H1 (cell line): ENCODE measurements at regions not wholly inside any gene's neighbourhood (a gene's known extent, or its start where the extent isn't known, plus 50 kb on each side); places are given as distances from the start of the nearest gene placed in this dataset.

Source experiments
- ATF2 ChIP-seq: IDR thresholded peaks from 2 replicates; pipeline ENCODE4 v1.6.1; 2012; ENCODE audit warnings: low read length, inconsistent platforms
- BACH1 ChIP-seq: IDR thresholded peaks from 2 replicates; pipeline ENCODE4 v1.6.1; 2012; ENCODE audit warnings: low read length, improper control_type of control experiment
- CTBP2 ChIP-seq: IDR thresholded peaks from 2 replicates; pipeline ENCODE4 v1.7.0; 2011; ENCODE audit warnings: borderline replicate concordance, mild to moderate bottlenecking, moderate library complexity, mixed read lengths, low read length; ENCODE audit not compliant: insufficient read depth, insufficient read length
- KDM5A ChIP-seq: fragments of 200-600 bp; IDR thresholded peaks from 2 replicates; pipeline ENCODE4 v1.7.1; 2012; ENCODE audit warnings: mild to moderate bottlenecking, low read length, inconsistent platforms, mixed read lengths
- POLR2A ChIP-seq, 2 experiments: IDR thresholded peaks; 1 replicate in 1 of 2; 2 replicates in 1 of 2; pipeline ENCODE4 v1.6.1; 2011; ENCODE audit warnings: low read depth in 2 of 2, low read length in 2 of 2, mild to moderate bottlenecking in 2 of 2; ENCODE audit errors: control extremely low read depth in 1 of 2
- SP4 ChIP-seq: IDR thresholded peaks from 2 replicates; pipeline ENCODE4 v1.6.1; 2012; ENCODE audit warnings: low read length, inconsistent platforms
- ZNF274 ChIP-seq: IDR thresholded peaks from 2 replicates; pipeline ENCODE4 v1.7.0; 2012; ENCODE audit warnings: low read length, borderline replicate concordance; ENCODE audit errors: extremely low read depth

GRCh38 chr10:2223548-2224320 is 486.4 kb upstream of the ADARB2 start (continued):
- TF ChIP-seq ATF2 = no peak
- TF ChIP-seq CTBP2 = no peak
- TF ChIP-seq BACH1 = no peak
- no peak for TF ChIP-seq KDM5A
- TF ChIP-seq POLR2A (IDR thresholded peaks at IDR 0.05; ENCODE audit: control extremely low read depth in 1 of 2, low read depth in 2 of 2, low read length in 2 of 2) = no peak
- TF ChIP-seq SP4 = no peak
- TF ChIP-seq ZNF274 = no peak
